Stimulated activated CD4-positive, alpha-beta T cell treated with anti-CD3 and anti-CD28 coated beads, Interleukin-4, amount 100 ng/mL, for 48 hours (primary cell): ENCODE measurements at regions not wholly inside any gene's neighbourhood (a gene's known extent, or its start where the extent isn't known, plus 50 kb on each side); places are given as distances from the start of the nearest gene placed in this dataset.

Source experiments
- DNase-seq, 2 donors: peaks; one replicate each; pipeline ENCODE4 v3.0.0-alpha.2; 2020; ENCODE audit warnings: low read depth in 2 of 2

DNA sequence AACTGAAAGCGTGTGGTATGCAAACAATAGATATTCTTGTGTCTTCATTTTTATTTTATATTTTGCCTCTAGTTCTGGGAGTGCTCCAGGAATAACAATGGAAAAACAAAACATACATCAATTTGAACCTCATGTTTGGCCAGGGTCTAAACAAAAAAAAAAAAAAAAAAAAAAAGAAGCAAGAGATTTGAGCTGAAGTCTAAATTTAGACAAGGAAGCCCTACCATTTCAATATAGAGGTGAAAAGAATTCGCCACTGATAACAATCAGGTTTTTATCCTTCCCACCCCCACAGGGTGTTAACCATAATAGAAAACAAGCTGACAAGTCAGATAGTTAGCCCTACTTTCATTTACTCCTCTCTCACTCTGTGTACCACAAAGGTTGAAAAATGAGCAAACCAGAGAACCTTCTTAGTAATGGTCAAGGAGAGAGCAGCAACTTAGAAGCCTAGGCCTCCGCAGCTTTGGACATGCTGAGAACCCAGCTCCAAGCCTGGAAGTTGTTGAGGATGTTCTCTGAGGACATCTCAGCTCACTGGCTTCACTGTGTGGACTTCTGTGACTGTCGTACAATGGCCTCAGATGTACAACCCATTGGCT, 118.2 kb upstream of the HMHB1 start:
- no peak for DNase-seq

DNA sequence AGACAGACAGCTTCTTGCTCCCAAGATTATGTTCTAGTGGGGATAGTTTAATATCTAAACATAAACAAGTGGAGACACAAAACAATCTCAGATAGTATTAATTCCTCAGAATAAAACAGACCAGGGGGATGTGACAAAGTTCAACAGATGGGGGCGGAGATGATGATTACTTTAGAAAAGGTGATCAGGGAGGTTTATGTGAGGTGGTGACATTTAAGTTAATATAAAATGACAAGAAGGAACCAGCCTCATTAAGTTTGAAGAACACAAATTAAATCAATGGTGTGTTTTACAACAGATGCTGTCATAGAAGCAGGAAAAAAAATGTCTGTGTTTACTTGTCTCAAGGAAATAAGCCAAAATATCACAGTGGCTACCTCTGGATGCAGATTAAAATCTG, 119.6 kb upstream of the HMHB1 start:
- DNase-seq: no peak

DNA sequence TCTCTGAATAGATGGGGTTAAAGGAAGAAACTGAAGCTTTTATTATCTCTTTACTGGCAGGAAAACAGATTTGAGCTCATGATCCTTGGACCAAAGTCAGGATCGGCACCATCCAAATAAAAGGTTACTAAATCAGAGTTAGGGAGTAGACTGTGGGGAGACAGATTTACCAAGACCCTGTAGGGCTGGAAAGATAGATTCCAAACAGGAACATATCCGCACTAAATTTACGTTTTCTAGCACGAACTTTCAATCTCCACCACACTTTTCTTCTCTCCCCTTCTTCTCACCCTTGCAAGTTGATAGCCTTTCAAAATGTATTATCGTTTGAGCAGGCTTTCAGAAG, 120.0 kb upstream of the HMHB1 start:
- no peak for DNase-seq

DNA sequence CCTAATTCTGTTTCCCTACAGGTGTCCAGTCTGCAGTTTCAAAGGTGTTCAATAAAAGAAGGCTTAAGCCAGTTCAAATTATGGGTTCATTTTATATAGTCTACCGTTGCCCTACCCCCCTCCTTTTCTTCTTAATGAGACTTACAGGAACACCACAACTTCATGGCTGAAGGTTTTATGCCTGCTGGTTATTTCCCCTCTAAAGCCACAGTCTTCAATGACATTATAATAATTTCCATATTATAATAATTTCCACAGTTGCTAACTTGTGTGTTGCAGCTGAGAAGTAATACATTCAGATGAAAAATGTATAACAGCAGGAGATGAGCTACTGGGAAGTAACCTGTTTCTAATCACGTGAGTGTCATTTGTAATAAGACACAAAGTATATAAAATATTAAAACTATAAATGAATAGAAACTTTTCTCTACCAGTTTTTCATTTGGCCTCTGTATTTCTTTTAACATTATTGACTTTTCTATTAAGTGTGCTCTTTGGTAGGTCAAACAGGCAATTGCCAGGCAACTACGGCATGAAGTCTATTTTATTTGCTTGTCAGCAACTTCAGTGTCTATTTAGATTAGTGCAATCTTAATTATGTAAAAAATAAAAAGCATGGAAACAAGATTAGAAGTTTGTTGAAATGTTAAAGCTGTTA, 120.5 kb upstream of the HMHB1 start:
- DNase-seq: no peak

DNA sequence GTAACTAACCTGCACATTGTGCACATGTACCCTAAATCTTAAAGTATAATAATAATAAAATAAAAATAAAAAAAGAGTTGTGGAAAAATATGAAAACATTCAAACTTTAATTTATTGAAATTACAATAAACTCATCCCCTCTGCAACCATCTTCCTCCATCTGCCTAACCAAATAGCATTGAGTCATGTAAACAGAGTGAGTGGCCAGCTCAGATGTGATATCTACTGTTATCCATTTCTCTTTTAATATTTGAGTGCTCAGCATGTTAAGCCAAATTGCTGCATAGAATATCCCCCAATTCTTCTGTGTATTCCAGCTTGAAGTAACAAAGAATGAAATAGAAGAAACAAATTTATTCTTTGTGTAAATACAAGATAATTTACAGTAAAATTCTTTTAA, 124.4 kb upstream of the HMHB1 start:
- no peak for DNase-seq

DNA sequence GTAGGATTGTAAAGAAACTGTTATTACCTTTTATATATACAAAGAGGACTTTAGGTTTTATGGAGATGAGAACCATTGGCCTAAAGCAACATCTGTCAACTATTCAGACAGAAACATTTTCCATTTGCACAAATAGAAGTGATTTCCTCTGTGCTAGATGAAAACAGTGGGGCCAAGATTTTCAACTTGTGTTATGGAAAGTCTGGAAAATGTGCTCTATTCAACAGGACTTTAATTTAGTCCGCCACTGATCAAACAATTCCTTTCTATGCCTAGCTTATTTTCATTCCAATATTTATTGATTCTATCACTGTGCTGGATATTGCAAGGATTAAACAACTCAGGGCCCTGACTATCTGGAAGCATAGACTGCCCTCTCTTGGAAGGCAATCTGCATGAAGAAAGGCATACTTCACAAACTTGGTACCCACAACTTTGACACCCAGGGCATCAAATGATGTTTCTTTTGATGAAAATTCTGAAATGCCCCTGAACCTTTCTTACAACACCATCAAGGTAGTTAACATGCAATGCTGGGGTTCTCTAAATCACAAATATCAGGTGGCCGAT, 126.6 kb upstream of the HMHB1 start:
- DNase-seq: no peak

DNA sequence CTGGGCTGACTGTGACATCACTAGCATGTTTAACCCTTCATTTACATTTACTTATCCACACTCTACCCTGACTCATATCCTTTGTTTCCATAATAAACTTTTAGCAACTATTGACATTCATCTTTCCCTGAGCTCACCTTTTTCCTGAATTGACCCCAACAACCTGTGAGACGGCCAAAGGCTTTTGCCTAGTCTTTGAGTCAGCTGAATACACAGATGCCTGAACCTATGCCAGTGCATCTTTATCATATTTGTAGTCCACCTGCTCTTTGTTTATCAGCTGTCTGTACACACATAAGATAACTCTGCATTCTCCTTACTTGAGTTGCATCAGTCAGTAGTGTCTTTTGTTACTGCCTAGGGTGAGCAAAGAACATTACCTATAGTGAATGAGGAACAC, 128.5 kb upstream of the HMHB1 start:
- DNase-seq: no peak

DNA sequence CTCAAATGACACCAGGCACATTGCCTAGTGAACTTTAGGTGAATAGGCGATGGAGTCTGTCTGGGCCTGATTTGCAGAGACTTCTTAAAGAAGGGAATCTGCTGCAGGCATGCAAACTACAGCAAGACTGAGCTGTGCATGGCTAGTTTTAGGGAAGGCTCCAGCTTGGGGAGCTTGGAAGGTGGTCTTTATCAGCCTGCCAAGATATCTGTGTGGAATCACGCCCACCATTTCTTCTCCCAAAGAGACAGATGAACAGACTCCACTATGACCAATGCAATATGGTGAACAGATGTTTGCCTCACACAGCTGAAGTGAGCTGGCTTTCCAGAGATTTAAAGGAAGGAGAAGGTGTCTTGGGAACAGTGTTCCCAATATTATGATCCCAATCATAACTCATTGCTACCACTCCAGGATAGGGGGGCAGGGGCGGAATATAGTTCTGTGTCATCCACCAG, 129.0 kb upstream of the HMHB1 start:
- no peak for DNase-seq

DNA sequence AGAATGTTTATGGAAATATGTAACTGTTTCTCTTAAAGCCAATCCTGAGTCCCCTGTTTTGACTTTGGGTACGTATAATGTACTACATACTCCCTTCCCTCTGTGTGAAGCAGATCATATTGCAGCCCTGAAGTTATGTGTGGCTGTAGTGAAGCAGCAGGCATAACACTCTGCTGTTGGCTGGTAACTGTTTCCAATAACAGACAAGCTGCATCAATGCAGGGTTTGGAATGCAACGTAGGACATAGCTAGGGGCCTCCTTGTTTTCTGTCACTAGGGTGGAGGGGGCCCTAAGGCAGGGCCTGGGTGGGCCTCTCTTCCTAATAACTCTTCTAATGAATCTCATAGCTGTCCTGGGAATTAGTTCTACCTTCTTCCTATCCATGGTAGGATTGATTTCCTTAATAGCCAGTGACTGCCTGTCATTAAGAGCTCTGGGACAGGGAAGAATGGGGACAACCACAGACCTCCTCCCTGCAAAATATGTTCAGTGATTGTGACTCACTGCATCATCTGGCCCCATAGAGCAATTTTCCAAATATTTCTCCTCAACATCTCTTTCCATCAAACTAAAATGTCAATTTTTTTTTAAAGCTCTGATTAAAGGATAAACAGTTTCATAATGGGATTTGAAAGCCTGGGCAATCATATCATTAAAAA, 129.6 kb upstream of the HMHB1 start:
- no peak for DNase-seq

DNA sequence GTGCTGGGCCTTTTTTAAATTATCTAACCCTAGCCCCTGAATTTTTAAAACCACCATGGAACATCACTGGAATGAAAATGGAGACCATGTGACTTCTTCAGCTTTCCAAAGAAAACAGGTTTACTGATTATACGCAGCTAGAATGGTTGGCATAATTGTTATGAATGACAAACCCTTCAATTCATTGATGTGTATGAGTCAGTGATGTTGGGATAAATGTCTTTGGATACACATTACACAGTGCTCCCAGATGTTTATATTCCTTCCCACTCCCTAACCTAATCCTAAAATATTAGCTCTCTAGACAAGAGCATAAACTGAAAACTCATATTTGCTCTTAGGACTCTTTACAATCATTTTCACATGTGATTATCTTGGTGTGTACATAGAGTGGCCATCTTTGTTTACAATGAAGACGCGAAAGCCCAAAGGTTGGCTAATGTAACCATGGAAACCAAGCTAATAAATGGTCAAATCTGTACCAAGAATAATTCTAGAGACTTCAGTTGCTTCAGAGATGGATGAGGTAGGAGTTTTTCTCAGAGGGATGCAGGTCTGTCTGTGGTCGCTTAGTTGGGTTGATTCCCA, 131.2 kb upstream of the HMHB1 start:
- DNase-seq: no peak

DNA sequence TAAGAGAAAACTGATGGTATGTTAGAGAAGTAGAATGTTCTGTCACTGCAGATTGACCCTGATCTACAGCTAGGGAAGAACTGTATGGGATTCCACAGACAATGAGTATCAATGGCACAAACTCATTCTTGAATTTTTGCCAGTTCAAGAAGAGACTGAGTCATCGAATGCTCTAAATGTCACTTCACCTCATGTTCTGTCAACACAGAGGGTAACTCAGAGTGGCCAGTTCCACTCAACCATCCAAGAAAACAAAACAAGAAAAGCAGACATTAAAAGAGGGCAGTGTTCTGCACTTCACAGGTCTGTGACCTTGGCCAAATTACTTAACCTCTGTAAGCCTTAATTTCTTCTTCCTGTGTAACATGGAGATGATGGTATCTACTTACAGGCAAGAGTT, 132.2 kb upstream of the HMHB1 start:
- DNase-seq: no peak

DNA sequence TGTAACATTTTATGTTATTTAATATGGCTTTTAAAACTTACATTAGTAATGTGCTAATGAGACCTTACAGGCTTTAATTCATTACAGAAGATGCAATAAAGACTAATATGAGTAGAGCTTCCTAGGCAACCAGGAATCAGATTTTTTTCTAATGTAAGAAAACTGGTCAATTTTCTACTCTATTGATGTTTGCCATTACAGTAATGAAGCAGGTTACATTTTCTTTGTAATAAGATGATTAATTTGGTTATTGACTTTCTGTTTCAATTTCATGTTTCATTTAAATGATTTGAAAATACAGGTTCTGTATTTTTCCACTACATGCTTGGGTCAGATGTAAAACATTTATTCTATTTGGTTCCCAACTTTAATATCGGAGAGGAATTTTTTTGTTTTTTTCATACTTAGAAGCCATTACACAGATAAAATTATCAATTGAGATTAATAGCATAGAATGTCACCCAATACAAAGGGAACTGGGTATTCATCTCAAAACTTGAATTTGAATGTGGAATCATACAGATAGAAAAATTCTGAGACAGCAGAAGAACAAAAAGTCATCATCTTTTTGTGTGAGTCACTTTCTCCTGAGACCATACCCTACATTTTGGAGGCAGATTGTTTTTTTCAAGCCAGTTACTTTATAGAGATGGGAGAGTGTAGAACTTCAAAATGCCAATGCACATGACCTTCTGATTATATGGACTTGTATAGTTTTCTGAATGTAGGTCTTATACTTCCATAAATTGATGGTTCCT, 133.6 kb upstream of the HMHB1 start:
- DNase-seq: no peak

DNA sequence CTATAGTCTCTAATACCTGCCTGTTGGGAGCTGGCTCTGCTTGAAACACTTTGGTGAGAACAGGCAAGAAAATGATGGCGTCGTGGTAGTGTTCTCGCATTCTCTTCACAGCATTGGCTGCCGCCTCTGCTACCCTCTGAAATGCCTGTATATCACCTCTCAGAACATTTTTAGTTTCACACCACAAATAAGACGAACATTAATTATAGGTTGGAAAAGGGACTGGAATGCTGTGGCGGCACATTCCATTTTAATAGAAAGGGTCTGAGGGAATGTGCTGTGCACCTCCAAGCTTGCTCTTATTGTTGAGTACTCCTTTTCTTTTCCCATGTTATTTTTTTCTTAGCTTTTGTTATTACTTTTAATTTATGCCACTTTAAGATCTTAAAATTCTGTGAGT, 134.6 kb upstream of the HMHB1 start:
- DNase-seq: no peak

DNA sequence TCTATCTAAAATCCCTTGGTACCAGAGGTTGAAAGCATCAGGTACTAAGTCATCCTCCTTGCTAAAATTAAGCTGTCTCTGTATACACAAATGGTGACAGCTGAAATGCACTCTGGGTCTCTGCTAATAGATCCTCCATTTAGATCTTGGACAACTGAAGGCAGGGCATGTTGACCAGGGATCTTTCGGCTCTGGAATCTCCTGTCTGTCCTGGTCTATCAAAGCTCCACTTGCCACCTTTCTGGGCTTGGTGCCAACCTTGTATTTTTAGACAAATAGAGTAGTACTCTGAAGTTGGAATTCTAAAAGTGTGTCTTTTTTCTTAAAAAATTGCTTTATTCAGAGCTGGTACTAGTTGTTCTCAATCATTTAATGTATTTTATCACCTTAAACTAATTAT, 135.2 kb upstream of the HMHB1 start:
- DNase-seq: no peak

DNA sequence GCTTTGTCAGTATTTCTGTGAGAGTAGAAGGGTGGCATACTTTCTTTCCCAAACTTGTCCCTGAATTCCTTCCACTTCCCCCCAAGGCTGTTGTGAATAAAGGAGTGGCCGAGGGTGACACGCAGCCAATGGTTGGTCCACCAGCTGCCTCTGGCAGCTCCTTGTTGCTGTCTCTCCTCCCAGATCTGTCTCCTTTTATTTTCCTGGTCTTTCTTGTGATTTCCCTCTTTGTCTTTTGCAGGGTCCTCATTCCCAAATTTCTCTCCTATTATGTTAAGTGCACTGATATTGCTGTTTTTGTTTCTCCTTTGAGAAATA, 137.5 kb upstream of the HMHB1 start:
- no peak for DNase-seq

DNA sequence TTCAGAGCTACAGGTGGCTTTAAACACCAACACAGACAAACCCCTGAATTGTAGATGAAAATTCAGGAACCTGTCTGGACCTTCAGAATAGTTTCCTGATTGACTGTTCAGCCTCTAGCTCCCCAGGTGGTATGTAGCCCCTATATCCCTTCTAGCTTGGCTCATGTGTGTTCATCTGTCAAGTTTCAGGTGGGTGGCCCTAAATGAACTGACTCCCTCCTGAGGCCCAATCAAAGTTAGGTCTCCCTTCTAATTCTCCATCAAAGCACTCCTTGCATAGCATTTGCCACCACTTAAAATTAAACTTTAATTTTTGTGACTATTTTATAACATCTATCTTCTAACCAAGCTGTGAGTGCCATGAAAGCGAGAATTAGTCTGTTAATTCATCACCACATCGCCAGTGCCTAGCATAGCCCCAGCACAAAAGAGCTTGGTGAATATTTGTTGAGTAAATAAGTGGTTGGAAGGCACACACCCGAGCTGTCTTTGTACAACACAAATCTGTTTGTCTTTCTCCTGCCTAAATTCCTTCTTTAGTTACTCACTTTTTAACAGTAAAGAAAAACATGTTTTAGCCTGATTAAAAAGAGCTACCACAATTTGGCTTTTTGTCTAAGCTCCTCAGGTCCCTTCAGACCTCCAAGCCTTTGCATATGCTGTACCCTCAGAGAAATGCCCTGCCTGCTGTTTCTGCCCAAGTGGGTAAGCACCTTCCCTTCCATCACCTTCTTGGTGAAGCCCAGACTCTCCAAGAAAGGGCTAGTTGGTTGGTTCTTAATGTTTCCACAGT, 138.1 kb upstream of the HMHB1 start:
- no peak for DNase-seq

DNA sequence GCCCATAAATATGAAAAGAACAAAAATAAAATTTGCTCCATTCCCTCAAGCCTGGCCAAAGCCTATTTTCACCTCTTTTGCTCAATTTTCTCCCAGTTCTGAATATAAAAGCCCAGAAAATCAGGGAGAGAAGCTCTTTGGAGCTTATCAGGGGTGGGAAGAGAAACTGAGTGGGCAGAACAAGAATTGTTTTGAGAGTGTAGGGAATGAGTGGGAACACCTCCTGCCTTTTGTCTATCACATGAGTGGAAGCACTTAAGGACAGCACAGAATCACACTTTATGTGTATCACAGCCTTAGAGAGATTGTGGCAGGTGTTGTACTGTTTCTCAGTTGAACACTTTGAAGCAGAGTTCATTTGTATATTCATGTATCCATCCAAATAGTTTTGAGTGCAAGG, 139.2 kb upstream of the HMHB1 start:
- DNase-seq: no peak

DNA sequence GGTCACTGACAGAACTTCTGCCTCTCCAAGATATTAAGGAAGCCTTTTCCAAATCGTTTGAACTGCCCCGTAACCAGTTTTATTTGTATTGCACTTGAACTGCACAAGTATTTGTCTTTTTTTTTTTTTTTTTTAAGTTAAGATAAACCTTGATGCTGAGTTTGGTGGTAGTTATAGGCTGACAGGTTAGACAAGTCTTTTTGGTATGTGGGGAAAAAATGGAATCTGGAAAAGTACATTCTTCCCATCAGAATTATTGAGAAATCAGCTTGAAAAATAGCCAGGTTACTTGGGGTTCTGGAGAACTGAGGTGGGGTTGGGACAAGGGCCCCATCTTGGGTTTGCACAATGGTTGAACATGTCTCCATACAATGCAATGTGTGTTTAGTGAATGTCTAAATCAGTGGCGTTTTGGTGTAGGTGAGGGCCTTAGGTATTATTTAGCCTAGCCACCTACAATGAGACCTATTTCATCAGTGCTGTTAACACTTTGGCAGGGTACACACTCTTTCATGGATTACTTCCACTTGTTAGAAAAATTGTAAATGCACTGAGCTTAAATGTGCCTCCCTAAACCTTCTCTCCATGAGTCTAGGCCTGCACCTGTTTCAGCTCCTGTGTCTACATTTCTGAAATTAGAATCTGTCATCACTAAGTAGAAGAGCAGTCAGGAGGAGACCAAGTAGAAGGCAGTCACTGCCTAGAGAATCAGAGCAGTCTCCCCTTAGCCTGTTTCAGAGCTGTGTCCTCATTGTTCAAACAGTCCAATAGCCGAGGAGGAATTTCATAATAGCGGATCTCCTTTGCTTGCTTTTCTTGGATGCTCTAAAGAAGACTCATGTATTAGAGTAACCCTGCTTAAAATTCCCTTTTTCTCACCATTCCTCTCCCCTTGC, 140.0 kb upstream of the HMHB1 start:
- DNase-seq: no peak

DNA sequence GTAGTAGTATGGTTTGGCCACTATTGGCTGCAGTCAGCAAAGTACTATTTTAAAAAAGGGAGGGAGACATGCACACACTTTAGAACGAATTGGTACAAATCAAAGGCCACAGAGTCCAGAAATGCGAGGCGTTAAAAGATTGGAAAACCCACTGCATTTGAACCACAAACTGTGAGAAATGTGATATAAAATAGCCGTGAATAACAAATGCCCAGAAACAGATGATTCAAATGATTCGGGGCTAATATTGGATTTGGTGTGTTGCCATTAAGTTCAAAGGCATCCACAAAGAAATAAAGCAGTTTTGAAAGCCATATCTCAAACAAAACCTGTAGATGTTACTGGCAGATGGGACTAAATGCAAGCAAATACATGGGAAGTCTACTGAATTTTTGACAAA, 140.9 kb upstream of the HMHB1 start:
- no peak for DNase-seq

DNA sequence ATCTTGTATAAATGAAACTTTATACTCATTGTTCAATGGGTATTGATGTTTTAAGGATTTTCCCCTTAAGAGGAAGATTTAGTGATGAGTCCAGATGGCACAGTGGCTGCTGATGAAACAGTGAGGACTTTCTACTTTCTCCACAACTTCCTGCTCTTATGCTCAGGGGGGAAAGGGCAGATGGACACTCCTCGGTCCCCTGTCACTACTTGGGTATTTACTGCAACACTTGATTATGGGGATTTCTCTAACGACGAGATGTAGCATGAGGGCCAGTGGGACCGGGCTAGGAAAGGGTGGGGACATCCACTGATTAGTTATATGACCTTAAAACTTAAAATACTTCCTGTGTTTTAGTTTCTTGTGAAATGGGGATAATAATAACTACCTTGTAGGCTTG, 146.1 kb upstream of the HMHB1 start:
- DNase-seq: no peak
